ENCODE measurements at regions not wholly inside any gene's neighbourhood (a gene's known extent, or its start where the extent isn't known, plus 50 kb on each side); places are given as distances from the start of the nearest gene placed in this dataset.
A peak's percentile ranks its signal among the peaks of the same experiment; 100 is the strongest.
"Not testable (repeated sequence)": the region's sequence is repeated elsewhere in the genome, so short reads cannot be mapped to it uniquely, and the experiment has no call there.

DNA sequence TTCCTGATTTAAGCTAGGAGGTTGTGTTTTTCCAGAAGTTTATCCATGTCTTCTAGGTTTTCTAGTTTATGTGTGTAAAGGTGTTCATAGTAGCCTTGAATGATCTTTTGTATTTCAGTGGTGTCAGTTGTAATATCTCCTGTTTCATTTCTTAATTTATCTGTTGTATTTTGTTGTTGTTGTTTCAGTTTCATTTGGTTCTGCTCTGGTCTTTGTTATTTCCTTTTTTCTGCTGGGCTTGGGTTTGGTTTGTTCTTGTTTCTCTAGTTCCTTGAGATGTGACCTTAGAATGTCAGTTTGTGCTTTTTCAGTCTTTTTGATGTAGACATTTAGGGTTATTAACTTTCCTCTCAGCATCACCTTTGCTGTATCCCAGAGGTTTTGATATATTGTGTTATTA lies 62.8 kb downstream of the SCP2D1 start:
- DNase-seq: not testable (repeated sequence)

DNA sequence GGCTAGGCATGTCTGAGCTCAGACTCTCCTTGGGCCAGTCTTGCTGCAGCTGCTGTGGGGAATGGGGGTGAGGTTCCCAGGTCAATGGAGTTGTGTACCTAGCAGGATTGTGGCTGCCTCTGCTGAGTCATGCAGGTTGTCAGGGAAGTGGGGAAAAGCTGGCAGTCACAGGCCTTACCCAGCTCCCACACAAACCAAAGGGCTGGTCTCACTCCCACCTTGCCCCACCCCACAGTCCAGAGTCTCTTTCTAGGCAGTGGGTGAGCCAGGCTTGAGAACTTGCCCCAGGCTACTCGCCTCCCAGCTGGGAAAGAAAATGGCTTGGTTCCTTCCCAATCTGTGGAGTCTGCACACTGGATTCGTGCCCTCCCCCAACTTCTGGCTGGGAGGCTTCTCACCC lies 65.7 kb downstream of the SCP2D1 start:
- DNase-seq: no peak

DNA sequence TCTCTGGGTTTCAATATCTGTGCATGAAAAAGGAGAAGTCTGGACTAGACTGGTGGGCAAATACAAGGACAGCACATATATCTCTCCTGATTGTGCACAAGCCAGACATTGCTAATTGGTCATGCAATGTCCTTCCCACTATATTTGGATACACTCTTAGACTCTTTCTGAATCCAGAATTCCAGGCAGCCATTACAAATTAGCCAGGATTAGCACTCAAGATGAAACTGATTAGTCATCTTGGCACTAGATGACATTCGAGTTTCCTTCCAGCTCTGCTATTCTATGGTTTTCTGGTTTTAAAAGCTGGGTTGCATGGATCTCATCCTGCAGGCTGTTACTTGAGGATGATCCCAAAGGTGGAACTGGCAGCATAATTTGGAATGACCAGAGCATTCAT lies 73.2 kb downstream of the SCP2D1 start:
- DNase-seq: no peak

DNA sequence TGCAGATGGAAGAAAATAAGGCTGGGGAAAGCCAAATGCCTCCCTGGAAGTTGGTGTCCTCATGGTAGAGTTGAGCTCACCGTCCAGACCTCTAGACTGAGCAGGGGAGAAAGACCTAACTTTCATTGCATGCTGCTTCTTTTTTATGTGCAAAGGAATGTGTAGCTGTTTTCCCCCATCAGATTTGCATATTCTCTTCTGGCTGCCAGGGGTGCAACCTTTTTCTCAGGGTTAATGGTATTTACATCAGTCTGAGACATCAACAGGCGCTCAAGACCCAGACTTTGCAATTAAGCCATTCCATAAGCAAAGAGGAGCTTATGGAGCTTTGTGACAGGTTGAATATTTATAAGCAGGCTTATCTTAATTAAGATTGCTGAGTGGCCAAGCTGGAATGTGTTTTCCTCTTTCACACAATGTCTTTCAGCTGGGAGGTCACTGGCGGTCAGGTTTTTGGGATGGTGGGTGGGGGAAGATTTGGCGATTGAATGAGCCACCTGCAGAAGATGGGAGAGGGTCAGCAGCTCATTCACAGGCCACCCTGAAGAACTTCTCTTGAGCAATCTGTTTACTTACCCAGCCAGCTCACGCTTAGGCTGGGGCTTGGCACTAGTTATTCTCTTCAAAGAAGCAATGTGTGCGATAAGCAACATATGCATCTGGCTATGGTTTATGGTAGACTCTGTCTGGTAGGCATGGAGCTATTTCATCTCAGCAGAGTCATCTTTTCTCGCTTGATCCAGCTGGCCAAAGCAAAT lies 88.6 kb downstream of the SCP2D1 start:
- no peak for DNase-seq

DNA sequence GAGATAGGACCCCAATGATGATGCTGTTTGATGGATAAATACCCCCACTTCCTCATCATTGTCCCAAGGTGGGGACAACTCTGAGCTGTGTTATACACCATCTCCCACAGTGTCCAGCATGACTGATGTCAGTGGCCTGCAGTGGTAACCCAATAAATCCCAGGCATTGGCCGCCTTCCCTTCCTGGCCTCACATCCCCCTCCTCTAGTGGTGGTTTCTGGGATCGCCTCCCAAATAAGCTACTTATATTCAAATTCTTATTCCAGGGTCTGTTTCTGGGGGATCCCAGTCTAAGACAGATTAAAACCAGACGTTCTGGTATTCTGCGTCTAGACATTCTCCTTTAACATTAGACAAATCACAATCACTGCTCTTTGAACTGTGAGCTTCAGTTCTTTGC lies 90.6 kb downstream of the SCP2D1 start:
- DNase-seq: no peak

DNA sequence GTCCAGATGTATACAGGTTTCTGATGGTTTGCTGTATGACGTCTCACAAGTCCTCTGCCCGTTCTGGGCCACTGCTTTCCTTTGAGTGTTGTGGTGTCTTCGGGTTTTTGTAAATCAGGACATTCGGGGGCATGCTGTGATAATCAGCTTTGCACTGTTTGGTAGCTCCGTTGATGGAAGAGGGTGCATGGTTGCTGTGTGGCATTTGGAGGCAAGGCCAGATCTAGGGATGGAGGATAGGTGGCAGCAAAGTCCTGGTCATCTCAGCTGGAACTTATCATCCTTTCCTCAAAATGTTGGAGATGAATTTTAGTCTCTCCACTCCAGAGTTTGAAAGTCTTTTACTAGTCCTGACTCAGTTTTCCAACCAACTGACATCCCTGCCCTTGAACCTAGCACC lies 91.0 kb downstream of the SCP2D1 start:
- no peak for DNase-seq

DNA sequence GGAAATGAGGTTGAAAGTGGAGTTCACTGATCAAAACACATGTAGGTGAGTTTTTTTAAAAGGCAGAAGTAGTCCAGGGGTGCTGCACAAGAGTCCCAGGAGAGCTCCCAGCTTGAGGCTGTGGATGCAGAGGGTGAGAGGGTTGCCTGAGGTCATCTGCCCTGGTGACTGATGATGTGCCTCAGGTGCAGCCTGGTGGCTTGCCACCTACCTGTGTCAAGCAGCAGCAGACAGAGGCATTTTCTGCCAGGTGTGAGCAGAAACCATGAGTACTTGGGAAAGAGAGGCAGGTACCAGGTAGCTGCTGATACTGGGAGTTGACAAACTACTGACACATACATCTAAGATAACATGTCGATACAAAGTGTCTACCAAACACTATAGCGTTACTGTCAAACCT lies 92.5 kb downstream of the SCP2D1 start:
- DNase-seq: no peak

DNA sequence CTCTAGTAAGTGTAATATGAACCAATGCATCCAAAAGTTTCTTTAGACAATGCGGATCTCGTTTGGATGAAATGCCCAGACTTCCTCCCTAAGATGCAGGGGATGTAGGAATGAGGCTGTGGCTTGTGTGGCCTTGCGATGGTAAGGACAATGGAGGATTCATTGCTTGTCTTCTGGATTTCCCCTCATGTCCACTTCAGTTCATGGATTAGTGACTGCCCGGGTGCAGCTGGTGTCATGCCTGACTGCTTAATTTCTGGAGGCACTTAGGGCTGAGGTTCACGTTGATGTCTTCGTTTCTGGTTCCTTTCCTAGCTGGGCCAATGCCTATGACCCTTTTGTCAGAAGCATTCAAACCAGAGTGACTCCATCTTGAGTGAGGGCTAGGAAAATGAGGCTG lies 93.8 kb downstream of the SCP2D1 start:
- DNase-seq: no peak

DNA sequence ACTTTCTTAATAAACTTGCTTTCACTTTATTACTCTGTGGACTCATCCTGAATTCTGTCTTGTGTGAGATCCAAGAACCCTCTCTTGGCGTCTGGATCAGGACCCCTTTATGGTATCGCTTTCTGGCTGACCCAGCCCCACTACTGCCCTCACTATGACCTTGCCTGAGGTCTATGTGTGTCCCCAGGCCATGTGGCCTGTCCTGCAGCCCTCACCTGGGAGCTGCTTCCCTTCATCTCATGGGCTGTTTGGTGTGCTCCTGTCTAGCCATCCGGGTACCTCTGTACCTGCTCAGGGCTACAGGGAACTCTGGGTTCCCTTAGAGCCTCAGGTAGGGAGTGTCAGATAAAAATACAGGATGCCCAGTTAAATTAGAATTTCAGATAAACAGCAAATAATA lies 94.5 kb downstream of the SCP2D1 start:
- DNase-seq: no peak

DNA sequence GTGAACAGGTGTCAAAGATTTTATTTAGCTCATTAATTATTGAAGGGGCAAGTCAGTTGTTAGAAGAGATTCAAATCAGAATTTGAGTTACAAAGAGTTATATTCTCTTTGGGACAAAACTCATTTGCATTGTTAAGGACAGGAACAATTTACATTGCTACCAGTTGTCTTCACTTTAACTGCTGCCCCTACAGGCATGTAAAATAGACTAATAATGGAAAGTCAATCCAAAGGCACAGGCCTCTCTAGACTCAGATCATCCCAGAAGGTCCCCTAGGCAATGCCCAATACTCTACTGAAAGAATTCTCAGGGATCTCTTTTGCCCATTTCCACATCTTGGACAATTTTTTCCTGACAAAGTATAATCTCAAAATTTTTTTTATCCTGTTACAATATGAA lies 95.7 kb downstream of the SCP2D1 start:
- no peak for DNase-seq

DNA sequence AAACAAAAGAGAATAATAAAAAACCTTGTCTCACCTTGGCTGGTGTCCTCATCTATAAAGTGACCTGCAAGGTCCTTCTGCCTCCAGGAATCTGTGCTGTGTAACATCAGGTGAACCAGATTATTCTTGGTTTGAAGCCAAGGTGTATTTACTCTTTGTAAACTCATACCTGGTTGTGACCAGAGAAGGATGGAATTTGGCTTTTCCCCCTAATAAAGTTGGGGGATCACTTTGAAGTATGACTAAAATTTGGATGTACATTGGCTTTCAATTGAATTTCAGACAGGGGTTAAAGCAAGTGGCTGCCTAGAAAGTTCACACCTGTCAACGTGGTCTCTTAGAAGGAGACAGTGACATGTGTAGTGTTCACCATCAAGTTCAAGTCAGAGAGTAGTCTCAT lies 100.1 kb downstream of the SCP2D1 start:
- DNase-seq: no peak

DNA sequence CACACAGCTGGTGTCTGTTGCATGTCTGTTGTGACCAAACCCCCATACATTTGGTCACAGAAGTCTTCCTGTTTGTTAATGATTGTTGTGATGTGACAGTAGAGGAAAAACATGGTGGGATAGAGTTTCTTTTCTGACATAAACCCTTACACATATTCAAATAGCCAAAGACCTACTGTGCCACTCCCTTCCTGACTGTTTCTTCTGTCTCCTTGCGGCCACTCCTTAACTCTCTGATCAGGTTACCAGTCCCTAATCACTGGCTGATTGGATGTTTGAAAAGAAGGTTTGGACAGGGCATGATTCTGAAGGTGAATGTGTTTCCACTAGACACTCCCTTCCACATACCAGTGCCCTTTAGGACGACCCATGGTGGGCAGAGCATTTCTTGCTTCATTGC lies 101.2 kb downstream of the SCP2D1 start:
- DNase-seq: no peak

DNA sequence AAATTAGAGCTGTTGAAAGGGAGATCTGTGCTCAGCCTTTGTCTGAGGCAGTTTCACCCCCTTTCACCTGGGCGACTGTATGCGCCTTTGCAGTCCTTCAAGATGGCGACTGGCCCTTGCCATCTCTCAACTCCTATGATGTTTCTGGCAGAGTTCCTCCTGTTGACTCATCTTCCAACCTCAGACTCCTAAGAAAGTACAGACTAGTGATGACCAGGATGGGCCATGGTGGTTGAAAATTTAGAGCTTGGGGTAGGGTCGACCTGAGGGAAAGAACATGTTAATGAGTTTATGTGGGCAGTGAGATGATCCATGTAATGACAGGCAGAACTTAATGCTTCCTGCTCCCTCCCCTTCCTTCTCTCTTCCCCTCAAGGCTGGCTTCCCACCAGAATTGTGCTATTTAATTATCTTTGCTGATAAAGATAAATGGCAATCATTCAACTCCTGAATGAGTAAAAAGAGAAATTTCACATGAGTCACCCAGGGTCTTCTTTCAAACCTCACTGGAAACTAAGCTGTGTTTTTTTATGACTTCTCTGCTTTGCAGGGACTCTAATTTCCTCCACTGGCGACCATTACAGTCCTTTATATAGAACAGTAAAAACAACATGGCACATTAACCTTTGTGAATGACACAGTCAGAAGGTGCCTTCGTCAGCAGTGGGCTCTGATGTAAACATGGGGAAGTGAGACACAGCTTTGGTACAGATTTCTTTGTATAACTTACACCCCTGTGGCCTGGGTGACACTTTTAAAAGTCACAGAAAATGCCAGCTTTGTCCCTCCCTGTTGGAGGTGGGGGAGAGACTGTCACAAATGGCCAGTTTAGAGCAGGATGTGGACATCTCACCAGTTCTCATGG lies 103.5 kb downstream of the SCP2D1 start:
- DNase-seq: no peak

DNA sequence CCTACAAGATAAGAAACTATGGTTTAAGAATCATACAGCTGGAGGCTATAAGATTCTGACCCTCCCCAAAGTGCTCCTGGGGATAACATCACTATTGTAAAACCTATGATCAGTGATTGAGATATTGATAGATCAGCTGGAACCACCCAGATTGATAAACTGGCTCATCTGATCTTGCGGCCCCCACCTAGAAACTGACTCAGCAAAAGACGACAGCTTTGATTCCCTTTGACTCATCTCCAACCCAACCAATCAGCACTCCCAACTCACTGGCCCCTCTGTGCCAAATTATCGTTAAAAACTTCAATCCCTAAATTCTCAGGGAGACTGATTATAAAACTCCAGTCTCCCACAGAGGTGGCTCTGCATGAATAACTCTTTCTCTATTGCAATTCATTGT lies 106.4 kb downstream of the SCP2D1 start:
- DNase-seq: no peak

DNA sequence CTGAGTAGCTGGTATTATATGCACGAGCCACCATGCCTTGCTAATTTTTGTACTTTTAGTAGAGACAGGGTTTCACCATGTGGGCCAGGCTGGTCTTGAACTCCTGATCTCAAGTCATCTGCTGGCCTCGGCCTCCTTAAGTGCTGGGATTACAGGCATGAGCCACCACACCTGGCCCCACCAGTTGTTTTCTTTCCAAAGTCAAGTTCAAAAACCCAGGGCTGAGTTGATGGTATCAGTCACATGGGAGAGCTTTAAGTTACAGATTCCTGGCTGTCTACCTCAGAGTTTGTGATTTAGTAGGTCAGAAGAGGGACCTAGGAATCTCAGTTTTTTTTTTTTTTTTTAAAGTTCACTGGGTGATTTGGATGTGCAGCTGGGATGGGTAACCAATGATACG lies 107.7 kb downstream of the SCP2D1 start:
- no peak for DNase-seq

DNA sequence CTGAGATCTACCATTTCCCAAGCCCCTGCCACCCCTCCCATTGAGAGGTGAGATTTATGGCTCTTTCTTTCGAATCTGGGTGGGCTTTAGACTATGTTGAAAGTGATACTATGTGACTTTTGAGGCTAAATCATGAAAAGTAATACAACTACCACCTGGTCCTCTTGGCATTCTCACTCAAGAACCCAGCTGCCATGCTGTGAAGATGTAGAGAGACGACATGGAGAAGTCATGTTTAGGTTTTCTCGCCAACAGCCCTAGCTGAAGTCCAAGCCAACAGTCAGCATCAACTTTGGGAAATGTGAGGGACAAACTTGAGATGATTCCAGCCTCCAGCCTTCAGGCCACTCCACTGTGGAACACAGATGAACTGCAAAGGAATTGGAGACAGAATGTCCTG lies 108.7 kb downstream of the SCP2D1 start:
- DNase-seq: no peak

DNA sequence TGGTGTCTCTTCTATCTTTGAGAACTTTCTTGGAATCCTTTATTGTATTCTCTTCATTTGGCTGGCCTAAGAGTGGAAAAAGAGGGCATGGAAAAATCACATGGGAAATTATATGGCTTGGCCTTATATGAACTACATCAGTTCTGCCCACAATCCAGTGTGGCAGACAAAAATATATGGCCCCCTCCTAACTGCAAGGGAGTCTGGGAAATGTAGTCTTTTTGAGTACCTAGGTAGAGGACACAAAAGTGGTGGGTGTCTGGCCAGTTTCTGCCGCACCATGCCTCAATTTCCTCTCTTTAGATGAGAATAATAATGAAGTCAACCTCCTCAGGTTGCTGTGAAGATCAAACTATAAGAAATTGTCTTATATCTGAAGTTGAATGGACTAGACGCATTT lies 109.3 kb downstream of the SCP2D1 start:
- no peak for DNase-seq

DNA sequence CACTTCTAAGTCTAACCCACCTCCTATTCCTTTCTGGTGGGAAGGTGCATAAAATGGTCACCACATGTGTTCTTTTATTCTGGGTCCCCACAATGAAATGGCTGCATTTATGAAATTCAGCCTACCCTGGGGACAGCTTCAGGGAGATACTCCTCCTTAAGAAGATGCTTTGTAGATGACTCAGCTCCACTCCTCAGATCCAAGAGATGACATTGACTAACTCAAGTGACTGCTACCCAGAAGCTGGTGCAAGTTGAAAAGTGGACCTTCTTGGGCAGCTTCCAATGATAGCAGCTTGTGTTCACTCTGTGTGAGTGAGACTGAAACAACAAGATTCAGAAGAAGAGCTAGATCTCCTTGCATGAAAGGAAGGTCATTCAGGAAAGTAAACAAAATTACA lies 113.4 kb downstream of the SCP2D1 start:
- no peak for DNase-seq

DNA sequence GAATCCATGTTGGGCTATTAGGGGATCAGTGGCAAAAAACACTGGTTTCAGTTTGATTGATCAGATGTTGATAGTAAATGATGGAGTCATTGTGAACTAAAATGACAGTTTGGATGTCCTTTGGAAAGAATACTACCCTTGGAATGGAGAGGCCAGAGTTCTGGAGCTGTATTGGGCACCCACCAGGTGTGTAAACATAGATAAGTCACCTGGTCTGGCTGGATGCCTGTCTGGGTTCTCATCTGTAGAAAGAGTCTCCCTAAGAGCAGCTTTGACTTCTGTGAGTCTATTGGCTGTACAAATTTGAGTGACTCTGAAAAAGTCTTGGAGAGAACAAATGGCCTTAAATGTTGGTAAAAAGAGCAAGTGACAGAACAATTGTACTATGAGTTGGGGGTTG lies 115.0 kb downstream of the SCP2D1 start:
- no peak for DNase-seq

DNA sequence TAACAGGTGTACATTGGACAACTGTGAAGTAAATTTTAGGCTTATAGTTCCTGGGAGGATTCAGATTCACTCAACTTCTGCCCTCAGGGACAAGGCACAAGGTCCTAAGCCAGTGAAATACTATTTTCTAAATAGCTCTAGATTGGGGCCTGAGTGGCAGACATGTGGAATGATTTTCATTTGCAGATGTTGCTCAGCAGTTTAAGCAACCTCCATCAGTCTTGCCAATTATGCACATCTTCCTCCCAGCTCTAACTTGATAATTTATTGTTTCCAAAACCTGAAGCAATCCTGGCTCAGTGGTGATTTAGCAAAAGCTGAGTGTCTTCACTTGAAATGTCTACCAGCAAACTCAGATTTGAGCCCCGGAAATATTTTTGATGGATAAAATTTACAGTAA lies 116.2 kb downstream of the SCP2D1 start:
- no peak for DNase-seq

DNA sequence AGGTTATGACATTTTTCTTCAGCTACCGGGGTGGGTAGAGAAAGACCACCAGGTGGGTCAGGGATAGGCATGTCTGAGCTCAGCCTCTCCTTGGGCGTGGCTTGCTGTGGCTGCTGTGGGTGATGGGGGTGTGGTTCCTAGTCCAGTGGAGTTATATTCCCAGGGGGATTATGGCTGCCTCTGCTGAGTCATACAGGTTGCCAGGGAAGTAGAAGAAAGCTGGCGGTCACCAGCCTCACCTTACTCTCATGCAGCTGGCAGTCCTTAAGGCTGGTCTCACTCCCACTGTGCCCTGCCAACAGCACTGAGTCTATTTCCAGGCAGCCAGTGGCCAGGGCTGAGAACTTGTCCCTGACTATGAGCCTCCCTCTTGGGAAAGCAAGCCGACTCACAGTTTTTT lies 130.0 kb downstream of the SCP2D1 start:
- DNase-seq: peak in 1 of 14 donors; percentile 45

DNA sequence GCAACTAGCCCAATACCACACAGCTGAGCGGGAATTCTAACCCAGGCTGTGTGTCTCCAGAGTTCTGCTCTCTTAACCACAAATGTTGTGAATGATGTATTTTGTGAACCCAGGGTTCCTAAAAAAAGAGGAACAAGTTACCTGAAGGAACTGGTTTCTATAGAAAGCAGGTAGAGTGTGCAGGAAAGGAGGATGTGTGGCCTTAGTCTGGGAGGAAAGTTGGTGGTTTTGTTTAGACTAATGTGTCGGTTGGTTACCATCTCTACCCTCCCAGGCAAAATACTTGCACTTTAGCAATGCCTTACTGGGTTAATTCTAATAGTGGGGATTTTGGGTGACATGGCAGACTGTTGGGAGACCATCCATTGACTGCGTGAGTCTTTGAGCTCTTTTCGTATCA lies 143.3 kb downstream of the SCP2D1 start:
- no peak for DNase-seq

DNA sequence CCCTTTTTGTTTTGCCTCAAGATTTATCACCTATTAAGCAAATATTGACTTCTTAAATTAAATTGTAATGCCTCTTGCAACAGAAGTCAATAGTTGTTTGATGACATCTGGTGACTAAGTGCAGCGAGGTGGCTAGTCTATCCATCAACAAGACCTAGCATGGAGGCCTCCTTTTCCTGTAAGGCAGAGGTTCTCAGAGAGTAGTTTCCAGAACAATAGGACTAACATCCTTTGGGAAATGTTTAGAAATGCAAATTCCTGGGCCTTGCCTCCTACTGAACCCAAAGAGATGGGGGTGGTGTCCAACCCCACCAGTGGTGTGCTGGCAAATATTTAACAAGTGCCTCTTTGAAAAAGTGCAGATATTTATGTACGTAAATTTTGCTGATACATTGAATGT lies 143.7 kb downstream of the SCP2D1 start:
- no peak for DNase-seq

DNA sequence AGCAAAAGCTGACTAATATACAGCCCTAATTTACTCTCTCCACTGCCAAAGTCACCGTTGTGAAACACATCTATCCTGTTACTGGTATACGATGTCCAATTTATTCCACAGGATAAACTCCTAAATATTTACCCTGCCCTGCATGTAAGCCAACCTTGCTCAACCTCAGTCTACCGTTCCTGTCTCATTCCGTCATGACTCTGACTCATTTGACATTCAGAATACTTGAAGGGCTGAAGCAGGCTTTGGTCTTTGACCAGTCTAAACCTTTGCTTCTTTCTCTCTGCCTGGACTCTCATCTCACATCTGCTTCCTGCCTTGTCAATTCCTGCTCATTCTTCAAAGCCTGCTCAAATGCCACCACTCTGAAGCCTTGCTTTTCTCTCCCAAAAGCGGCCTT lies 157.5 kb downstream of the SCP2D1 start:
- DNase-seq: no peak

All from C1 segment of cervical spinal cord (tissue), 14 donors.